HL-60 (cell line): ENCODE measurements at regions not wholly inside any gene's neighbourhood (a gene's known extent, or its start where the extent isn't known, plus 50 kb on each side); places are given as distances from the start of the nearest gene placed in this dataset.

Experiments used
- DNase-seq, 2 experiments: peaks; one replicate each; pipeline ENCODE4 v3.0.0-alpha.2; 2010 to 2020; ENCODE audit warnings: low read depth in 1 of 2, low spot score in 1 of 2
- H3K27ac ChIP-seq: fragments of 250-450 bp; sonication (Bioruptor Pico); replicated peaks from 2 replicates; pipeline ENCODE4 v1.5.1; 2020; ENCODE audit warnings: mild to moderate bottlenecking, moderate library complexity
- H3K27me3 ChIP-seq: fragments of 250-450 bp; sonication (Bioruptor Pico); 2 replicates; pipeline ENCODE4 v1.5.1; 2021; ENCODE audit warnings: mild to moderate bottlenecking, moderate library complexity; ENCODE audit not compliant: insufficient read depth, poor library complexity, severe bottlenecking
- H3K4me3 ChIP-seq: replicated peaks from 2 replicates; pipeline ENCODE4 v1.5.1; 2011; ENCODE audit warnings: mild to moderate bottlenecking, control low read depth, low read length; ENCODE audit not compliant: insufficient read depth
- GABPA ChIP-seq: IDR thresholded peaks from 2 replicates; pipeline ENCODE4 v1.6.1; 2012; ENCODE audit warnings: low read depth
- POLR2AphosphoS5 ChIP-seq: IDR thresholded peaks from 2 replicates; pipeline ENCODE4 v1.6.1; 2012; ENCODE audit warnings: low read depth
- SPI1 ChIP-seq: IDR thresholded peaks from 2 replicates; pipeline ENCODE4 v1.6.1; 2012; ENCODE audit warnings: low read depth, mild to moderate bottlenecking, borderline replicate concordance
- TF ChIP-seq, protein P1 (sequence below): IDR thresholded peaks from one replicate; pipeline ENCODE4 v1.5.1; 2011; ENCODE audit warnings: low read length, control low read depth, inconsistent platforms; ENCODE audit not compliant: insufficient read depth
- TF ChIP-seq, protein P2 (sequence below): IDR thresholded peaks from 2 replicates; pipeline ENCODE4 v1.6.1; 2012; ENCODE audit warnings: low read depth; ENCODE audit not compliant: insufficient replicate concordance

DNA sequence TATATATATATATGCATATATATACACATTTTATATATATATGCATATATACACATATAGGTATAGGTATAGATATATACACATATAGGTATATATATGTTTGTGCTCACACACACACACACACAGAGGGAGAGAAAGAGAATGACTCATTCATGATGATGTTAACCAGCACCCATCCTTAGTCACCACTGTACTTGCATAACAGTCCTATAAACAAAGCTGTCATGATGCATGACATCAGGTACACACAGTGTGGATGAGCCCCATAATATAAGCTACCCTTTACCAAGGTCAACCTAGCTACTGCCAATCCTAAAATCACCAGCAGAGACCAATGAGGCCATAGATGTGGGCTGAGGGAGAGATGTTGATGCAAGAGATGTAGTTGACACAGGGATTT lies 1408.0 kb downstream of the RAPGEF2 start:
- H3K4me3 ChIP-seq: no peak overlapping the region
- no peak overlapping the region for H3K27ac ChIP-seq
- DNase-seq: no peak
- H3K27me3 ChIP-seq: no peaks in the 10 kb centered on the region
- TF ChIP-seq GABPA (no peak), SPI1 (no peak), POLR2AphosphoS5 (no peak)
- TF ChIP-seq, protein P1, sequence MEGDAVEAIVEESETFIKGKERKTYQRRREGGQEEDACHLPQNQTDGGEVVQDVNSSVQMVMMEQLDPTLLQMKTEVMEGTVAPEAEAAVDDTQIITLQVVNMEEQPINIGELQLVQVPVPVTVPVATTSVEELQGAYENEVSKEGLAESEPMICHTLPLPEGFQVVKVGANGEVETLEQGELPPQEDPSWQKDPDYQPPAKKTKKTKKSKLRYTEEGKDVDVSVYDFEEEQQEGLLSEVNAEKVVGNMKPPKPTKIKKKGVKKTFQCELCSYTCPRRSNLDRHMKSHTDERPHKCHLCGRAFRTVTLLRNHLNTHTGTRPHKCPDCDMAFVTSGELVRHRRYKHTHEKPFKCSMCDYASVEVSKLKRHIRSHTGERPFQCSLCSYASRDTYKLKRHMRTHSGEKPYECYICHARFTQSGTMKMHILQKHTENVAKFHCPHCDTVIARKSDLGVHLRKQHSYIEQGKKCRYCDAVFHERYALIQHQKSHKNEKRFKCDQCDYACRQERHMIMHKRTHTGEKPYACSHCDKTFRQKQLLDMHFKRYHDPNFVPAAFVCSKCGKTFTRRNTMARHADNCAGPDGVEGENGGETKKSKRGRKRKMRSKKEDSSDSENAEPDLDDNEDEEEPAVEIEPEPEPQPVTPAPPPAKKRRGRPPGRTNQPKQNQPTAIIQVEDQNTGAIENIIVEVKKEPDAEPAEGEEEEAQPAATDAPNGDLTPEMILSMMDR: no peak
- TF ChIP-seq, protein P2, sequence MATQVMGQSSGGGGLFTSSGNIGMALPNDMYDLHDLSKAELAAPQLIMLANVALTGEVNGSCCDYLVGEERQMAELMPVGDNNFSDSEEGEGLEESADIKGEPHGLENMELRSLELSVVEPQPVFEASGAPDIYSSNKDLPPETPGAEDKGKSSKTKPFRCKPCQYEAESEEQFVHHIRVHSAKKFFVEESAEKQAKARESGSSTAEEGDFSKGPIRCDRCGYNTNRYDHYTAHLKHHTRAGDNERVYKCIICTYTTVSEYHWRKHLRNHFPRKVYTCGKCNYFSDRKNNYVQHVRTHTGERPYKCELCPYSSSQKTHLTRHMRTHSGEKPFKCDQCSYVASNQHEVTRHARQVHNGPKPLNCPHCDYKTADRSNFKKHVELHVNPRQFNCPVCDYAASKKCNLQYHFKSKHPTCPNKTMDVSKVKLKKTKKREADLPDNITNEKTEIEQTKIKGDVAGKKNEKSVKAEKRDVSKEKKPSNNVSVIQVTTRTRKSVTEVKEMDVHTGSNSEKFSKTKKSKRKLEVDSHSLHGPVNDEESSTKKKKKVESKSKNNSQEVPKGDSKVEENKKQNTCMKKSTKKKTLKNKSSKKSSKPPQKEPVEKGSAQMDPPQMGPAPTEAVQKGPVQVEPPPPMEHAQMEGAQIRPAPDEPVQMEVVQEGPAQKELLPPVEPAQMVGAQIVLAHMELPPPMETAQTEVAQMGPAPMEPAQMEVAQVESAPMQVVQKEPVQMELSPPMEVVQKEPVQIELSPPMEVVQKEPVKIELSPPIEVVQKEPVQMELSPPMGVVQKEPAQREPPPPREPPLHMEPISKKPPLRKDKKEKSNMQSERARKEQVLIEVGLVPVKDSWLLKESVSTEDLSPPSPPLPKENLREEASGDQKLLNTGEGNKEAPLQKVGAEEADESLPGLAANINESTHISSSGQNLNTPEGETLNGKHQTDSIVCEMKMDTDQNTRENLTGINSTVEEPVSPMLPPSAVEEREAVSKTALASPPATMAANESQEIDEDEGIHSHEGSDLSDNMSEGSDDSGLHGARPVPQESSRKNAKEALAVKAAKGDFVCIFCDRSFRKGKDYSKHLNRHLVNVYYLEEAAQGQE: no peak

DNA sequence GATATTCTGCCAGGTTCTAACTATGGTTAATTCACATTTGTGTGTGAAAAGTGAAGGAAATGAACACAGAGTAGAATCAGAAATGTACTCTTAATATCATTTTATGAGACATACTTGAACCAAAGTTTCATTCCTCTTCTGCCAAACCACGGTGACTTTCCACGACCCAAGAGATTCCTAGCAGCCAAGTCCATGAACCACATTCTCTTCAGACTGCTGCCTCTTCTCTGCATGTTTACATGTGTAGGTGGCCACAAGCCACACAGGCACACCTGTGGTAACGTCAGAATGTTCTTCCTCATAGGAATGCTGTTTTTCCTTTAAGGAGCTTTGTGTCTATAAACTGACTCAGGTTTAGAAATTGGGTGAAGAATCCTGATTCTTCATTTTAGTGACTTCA lies 1411.2 kb downstream of the RAPGEF2 start:
- H3K27me3 ChIP-seq: no peaks in the 10 kb centered on the region
- no peak overlapping the region for H3K27ac ChIP-seq
- TF ChIP-seq, protein P2: no peak
- TF ChIP-seq, protein P1: no peak
- no peak overlapping the region for H3K4me3 ChIP-seq
- DNase-seq: no peak

DNA sequence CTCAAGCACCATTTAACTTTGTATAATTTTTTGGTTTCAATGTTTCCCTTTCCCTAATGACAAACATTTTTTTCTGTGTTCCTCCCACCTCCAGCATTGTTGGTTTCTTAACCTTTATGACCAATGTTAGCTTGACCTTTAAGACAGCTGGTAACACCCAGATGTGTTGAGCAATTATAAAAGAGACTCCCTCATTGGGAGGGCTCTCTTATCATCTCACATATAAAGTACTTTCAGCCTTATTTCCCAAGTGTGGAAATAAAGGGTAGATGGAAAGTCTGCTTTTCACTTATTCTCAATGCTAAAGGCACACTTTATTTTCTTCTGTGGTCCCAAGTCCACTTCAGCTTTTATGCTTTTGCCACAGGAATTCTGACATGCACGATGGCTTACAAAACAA lies 1420.4 kb downstream of the RAPGEF2 start:
- Histone ChIP-seq H3K27me3 (no peaks in the 10 kb centered on the region), H3K4me3 (no peak overlapping the region), H3K27ac (no peak overlapping the region)
- no peak for DNase-seq
- no peak for TF ChIP-seq SPI1
- TF ChIP-seq, protein P1: no peak
- TF ChIP-seq GABPA: no peak
- TF ChIP-seq, protein P2: no peak
- no peak for TF ChIP-seq POLR2AphosphoS5
